HL-60 (cell line): ENCODE measurements at regions not wholly inside any gene's neighbourhood (a gene's known extent, or its start where the extent isn't known, plus 50 kb on each side); places are given as distances from the start of the nearest gene placed in this dataset.

Experiments used
- GABPA ChIP-seq: IDR thresholded peaks from 2 replicates; pipeline ENCODE4 v1.6.1; 2012; ENCODE audit warnings: low read depth
- POLR2AphosphoS5 ChIP-seq: IDR thresholded peaks from 2 replicates; pipeline ENCODE4 v1.6.1; 2012; ENCODE audit warnings: low read depth
- SPI1 ChIP-seq: IDR thresholded peaks from 2 replicates; pipeline ENCODE4 v1.6.1; 2012; ENCODE audit warnings: low read depth, mild to moderate bottlenecking, borderline replicate concordance
- TF ChIP-seq, protein P1 (sequence below): IDR thresholded peaks from one replicate; pipeline ENCODE4 v1.5.1; 2011; ENCODE audit warnings: low read length, control low read depth, inconsistent platforms; ENCODE audit not compliant: insufficient read depth
- TF ChIP-seq, protein P2 (sequence below): IDR thresholded peaks from 2 replicates; pipeline ENCODE4 v1.6.1; 2012; ENCODE audit warnings: low read depth; ENCODE audit not compliant: insufficient replicate concordance

DNA sequence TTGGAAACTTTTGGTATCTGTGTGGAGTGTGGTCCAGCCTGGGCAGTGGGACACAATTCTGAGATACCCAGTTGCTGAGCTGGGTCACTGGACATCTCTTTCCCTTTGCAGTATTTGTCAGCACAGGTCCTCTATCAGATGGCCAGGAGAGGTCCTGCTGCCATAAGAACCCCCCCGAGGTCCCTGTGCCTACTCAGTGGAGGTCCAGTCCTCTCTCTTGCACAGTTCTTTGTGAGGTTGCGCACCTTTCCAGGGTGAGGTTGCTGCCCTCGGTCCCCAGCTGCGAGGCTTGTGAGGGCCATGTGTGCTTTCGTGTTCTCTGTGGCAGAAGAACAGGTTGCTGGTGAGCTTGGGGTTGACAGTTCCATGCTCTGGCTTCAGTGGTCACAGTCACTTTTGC lies 320.6 kb downstream of the QKI start:
- TF ChIP-seq GABPA, result no peak
- TF ChIP-seq, protein P1, sequence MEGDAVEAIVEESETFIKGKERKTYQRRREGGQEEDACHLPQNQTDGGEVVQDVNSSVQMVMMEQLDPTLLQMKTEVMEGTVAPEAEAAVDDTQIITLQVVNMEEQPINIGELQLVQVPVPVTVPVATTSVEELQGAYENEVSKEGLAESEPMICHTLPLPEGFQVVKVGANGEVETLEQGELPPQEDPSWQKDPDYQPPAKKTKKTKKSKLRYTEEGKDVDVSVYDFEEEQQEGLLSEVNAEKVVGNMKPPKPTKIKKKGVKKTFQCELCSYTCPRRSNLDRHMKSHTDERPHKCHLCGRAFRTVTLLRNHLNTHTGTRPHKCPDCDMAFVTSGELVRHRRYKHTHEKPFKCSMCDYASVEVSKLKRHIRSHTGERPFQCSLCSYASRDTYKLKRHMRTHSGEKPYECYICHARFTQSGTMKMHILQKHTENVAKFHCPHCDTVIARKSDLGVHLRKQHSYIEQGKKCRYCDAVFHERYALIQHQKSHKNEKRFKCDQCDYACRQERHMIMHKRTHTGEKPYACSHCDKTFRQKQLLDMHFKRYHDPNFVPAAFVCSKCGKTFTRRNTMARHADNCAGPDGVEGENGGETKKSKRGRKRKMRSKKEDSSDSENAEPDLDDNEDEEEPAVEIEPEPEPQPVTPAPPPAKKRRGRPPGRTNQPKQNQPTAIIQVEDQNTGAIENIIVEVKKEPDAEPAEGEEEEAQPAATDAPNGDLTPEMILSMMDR, result no peak
- TF ChIP-seq, protein P2, sequence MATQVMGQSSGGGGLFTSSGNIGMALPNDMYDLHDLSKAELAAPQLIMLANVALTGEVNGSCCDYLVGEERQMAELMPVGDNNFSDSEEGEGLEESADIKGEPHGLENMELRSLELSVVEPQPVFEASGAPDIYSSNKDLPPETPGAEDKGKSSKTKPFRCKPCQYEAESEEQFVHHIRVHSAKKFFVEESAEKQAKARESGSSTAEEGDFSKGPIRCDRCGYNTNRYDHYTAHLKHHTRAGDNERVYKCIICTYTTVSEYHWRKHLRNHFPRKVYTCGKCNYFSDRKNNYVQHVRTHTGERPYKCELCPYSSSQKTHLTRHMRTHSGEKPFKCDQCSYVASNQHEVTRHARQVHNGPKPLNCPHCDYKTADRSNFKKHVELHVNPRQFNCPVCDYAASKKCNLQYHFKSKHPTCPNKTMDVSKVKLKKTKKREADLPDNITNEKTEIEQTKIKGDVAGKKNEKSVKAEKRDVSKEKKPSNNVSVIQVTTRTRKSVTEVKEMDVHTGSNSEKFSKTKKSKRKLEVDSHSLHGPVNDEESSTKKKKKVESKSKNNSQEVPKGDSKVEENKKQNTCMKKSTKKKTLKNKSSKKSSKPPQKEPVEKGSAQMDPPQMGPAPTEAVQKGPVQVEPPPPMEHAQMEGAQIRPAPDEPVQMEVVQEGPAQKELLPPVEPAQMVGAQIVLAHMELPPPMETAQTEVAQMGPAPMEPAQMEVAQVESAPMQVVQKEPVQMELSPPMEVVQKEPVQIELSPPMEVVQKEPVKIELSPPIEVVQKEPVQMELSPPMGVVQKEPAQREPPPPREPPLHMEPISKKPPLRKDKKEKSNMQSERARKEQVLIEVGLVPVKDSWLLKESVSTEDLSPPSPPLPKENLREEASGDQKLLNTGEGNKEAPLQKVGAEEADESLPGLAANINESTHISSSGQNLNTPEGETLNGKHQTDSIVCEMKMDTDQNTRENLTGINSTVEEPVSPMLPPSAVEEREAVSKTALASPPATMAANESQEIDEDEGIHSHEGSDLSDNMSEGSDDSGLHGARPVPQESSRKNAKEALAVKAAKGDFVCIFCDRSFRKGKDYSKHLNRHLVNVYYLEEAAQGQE, result no peak
- no peak for TF ChIP-seq POLR2AphosphoS5
- no peak for TF ChIP-seq SPI1
